ENCODE measurements at regions not wholly inside any gene's neighbourhood (a gene's known extent, or its start where the extent isn't known, plus 50 kb on each side); places are given as distances from the start of the nearest gene placed in this dataset.

GRCh38 chr2:19664646-19665045 lies 237.1 kb downstream of the TTC32 start:
- TF ChIP-seq POLR2A (IDR thresholded peaks at IDR 0.05; ENCODE audit: extremely low read depth, insufficient read length) (no peak), CTCF (IDR thresholded peaks at IDR 0.05; ENCODE audit: low read depth, low read length) (no peak), MAX (IDR thresholded peaks at IDR 0.05; ENCODE audit: low read depth, low read length) (no peak), MYC (IDR thresholded peaks at IDR 0.05; ENCODE audit: low read depth, low read length) (no peak)
- DNase-seq (ENCODE audit: low read depth) = no peak
- H3K4me3 ChIP-seq (ENCODE audit: low read depth, low read length) = no peak overlapping the region

GRCh38 chr2:19659024-19659792 lies 242.6 kb downstream of the TTC32 start:
- no peak for DNase-seq (ENCODE audit: low read depth)
- H3K4me3 ChIP-seq (ENCODE audit: low read depth, low read length) = no peak overlapping the region
- TF ChIP-seq CTCF (IDR thresholded peaks at IDR 0.05; ENCODE audit: low read depth, low read length) (no peak), MAX (IDR thresholded peaks at IDR 0.05; ENCODE audit: low read depth, low read length) (no peak), MYC (IDR thresholded peaks at IDR 0.05; ENCODE audit: low read depth, low read length) (no peak), POLR2A (IDR thresholded peaks at IDR 0.05; ENCODE audit: extremely low read depth, insufficient read length) (no peak)

- no peak overlapping the region for H3K4me3 ChIP-seq (ENCODE audit: low read depth, low read length)
- DNase-seq (ENCODE audit: low read depth) = no peak
- TF ChIP-seq POLR2A (IDR thresholded peaks at IDR 0.05; ENCODE audit: extremely low read depth, insufficient read length) (no peak), MAX (IDR thresholded peaks at IDR 0.05; ENCODE audit: low read depth, low read length) (no peak), MYC (IDR thresholded peaks at IDR 0.05; ENCODE audit: low read depth, low read length) (no peak), CTCF (IDR thresholded peaks at IDR 0.05; ENCODE audit: low read depth, low read length) (no peak)
Measured at GRCh38 chr2:19656011-19656410, 245.8 kb downstream of the TTC32 start.

- TF ChIP-seq CTCF (IDR thresholded peaks at IDR 0.05; ENCODE audit: low read depth, low read length) (no peak), POLR2A (IDR thresholded peaks at IDR 0.05; ENCODE audit: extremely low read depth, insufficient read length) (no peak), MYC (IDR thresholded peaks at IDR 0.05; ENCODE audit: low read depth, low read length) (no peak), MAX (IDR thresholded peaks at IDR 0.05; ENCODE audit: low read depth, low read length) (no peak)
- no peak for DNase-seq (ENCODE audit: low read depth)
Measured at GRCh38 chr2:19654310-19655090, 247.3 kb downstream of the TTC32 start.

GRCh38 chr2:19653509-19653908 lies 248.3 kb downstream of the TTC32 start:
- no peak for TF ChIP-seq POLR2A (IDR thresholded peaks at IDR 0.05; ENCODE audit: extremely low read depth, insufficient read length)
- no peak for TF ChIP-seq MYC (IDR thresholded peaks at IDR 0.05; ENCODE audit: low read depth, low read length)
- TF ChIP-seq MAX (IDR thresholded peaks at IDR 0.05; ENCODE audit: low read depth, low read length) = no peak
- TF ChIP-seq CTCF (IDR thresholded peaks at IDR 0.05; ENCODE audit: low read depth, low read length) = no peak
- H3K4me3 ChIP-seq (ENCODE audit: low read depth, low read length) = no peak overlapping the region
- DNase-seq (ENCODE audit: low read depth) = no peak

More at GRCh38 chr2:19654310-19655090, 247.3 kb downstream of the TTC32 start:
- H3K4me3 ChIP-seq (ENCODE audit: low read depth, low read length) = no peak overlapping the region
